Retinal pigment epithelial cell (primary cell): ENCODE measurements at regions not wholly inside any gene's neighbourhood (a gene's known extent, or its start where the extent isn't known, plus 50 kb on each side); places are given as distances from the start of the nearest gene placed in this dataset.

Source experiments
- DNase-seq: peaks from one replicate; pipeline ENCODE4 v3.0.0-alpha.2; 2010; ENCODE audit warnings: low read depth
- H3K4me3 ChIP-seq: 2 replicates; pipeline ENCODE4 v1.5.1; 2011; ENCODE audit warnings: mild to moderate bottlenecking, low read length, control low read depth, moderate library complexity
- CTCF ChIP-seq: conservative IDR thresholded peaks from 2 replicates; pipeline ENCODE4 v1.5.1; 2011; ENCODE audit warnings: low read depth, low read length, control low read depth, inconsistent platforms

DNA sequence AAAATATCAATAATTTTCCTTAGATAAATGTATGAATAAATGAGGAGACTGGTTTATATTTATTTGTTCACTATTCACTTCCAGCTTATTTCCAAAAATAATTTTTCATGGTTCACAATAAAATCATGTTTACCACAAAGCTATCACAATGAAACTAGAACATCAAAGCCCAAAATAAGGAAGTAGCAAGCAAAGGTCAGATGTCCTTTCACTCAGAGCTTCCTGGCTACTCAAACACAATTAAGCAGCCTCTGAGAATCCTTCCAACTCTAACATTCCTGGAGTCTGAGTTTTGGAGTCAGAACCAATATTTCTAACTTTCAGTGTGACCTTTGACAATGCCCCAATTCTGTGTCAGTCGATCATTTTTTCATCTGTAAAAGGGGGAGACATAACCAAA lies 527.0 kb downstream of the SOX6 start:
- TF ChIP-seq CTCF = no peak
- H3K4me3 ChIP-seq = no peak overlapping the region
- no peak for DNase-seq

- no peak for DNase-seq
Observed at GRCh38 chr11:15830741-15831428, 525.5 kb downstream of the SOX6 start.

GRCh38 chr11:15835788-15836411 lies 520.4 kb downstream of the SOX6 start:
- no peak for TF ChIP-seq CTCF
- no peak for DNase-seq
- no peak overlapping the region for H3K4me3 ChIP-seq

More at GRCh38 chr11:15830741-15831428, 525.5 kb downstream of the SOX6 start:
- no peak overlapping the region for H3K4me3 ChIP-seq
- no peak for TF ChIP-seq CTCF

GRCh38 chr11:15836795-15837194 lies 519.6 kb downstream of the SOX6 start:
- TF ChIP-seq CTCF = no peak
- DNase-seq = no peak
- H3K4me3 ChIP-seq = no peak overlapping the region

- no peak for DNase-seq
- H3K4me3 ChIP-seq = no peak overlapping the region
- no peak for TF ChIP-seq CTCF
Observed at GRCh38 chr11:15837901-15838489, 518.4 kb downstream of the SOX6 start.

DNA sequence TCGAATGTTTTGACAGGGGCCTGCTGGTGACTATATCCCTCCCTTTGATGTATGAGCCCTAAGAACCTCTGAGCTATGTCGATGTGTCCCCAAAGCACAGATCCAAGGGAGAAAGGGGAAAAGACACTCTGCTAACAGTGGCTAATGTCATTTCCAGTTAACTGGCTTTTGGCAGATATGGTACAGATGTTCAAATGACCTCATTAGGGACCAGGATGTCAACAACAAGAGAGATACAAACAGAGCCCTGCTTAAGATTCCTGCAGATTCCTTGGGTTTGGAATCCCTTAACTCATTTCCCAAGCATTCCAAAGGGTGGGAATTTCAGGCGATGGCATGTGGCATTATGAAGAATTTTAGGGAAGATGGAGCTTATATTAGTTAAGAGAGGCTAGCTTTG lies 517.3 kb downstream of the SOX6 start:
- no peak for TF ChIP-seq CTCF
- DNase-seq = no peak
- H3K4me3 ChIP-seq = no peak overlapping the region

DNA sequence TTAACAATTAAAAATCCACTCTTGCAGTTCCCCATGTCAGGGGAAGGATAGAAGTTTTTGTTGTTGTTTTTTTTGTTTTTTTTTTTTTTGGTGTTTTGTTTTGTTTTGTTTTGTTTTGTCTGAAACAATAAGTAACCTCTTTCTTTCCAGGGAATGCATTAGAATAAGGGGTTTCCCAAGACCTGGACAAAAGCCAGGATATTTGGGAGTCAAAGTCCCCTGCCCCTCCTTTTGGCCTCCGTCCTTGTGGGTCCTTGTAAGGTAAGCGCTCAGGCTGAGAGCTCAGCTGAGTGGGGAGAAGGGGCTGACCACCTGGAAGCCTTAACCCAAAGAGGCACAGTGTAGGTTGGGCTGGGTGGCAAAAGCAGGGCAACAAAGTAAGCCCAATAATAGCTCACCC lies 515.4 kb downstream of the SOX6 start:
- no peak for TF ChIP-seq CTCF
- no peak overlapping the region for H3K4me3 ChIP-seq
- DNase-seq = no peak
